ENCODE measurements at regions not wholly inside any gene's neighbourhood (a gene's known extent, or its start where the extent isn't known, plus 50 kb on each side); places are given as distances from the start of the nearest gene placed in this dataset.

DNA sequence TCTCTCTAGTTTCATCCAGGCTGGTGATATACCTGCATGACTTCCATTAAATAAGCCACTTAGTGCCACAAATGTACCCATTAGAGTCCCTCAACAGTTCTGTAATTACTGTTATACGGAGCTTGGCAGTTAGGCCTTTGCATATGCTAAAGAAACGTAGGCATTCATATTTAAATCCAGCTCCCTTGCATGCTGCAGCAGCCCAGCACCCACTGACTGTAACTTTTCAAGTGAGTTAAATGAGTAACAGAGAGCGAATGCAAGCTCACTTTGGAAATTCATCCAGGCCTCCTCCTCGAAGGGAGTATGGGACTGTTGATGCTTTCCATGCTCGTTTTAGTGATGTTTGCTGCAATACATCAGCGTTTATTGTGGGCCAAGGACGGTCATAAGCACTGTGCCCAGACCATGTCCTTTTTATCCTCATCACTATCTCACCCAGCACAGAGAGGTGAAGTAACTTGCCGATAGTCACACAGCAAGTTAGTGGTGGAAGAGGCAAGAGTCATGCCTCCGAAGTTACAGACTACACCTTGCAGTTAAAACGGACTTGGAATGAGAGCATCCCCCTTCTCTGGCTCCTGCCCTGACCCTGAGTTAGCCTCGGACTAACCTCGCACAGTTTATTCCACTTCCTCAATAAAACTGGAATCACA lies 179.4 kb upstream of the PDE10A start:
- TF ChIP-seq, protein P1, sequence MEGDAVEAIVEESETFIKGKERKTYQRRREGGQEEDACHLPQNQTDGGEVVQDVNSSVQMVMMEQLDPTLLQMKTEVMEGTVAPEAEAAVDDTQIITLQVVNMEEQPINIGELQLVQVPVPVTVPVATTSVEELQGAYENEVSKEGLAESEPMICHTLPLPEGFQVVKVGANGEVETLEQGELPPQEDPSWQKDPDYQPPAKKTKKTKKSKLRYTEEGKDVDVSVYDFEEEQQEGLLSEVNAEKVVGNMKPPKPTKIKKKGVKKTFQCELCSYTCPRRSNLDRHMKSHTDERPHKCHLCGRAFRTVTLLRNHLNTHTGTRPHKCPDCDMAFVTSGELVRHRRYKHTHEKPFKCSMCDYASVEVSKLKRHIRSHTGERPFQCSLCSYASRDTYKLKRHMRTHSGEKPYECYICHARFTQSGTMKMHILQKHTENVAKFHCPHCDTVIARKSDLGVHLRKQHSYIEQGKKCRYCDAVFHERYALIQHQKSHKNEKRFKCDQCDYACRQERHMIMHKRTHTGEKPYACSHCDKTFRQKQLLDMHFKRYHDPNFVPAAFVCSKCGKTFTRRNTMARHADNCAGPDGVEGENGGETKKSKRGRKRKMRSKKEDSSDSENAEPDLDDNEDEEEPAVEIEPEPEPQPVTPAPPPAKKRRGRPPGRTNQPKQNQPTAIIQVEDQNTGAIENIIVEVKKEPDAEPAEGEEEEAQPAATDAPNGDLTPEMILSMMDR (IDR thresholded peaks at IDR 0.05), result no peak
- no peak for TF ChIP-seq POLR2A (IDR thresholded peaks at IDR 0.05)

Measured in right lobe of liver (tissue), 4 donors.